Right atrium auricular region (tissue), 2 donors: ENCODE measurements at regions not wholly inside any gene's neighbourhood (a gene's known extent, or its start where the extent isn't known, plus 50 kb on each side); places are given as distances from the start of the nearest gene placed in this dataset.

ENCODE experiments used
- DNase-seq: peaks from one replicate; pipeline ENCODE4 v3.0.0-alpha.2; 2019; ENCODE audit warnings: low spot score
- H3K27ac ChIP-seq, 2 donors: fragments of 200-600 bp; sonication (generic); 1 replicate in 1 of 2; 2 replicates in 1 of 2; pipeline ENCODE4 v1.5.1; 2016 to 2019
- H3K27me3 ChIP-seq, 2 donors: fragments of 200-600 bp; sonication (generic); one replicate each; pipeline versions ENCODE4 v1.5.1 to v1.6.0; 2017 to 2019
- H3K36me3 ChIP-seq: fragments of 200-600 bp; sonication (generic); one replicate; pipeline ENCODE4 v1.5.1; 2016
- H3K4me1 ChIP-seq, 2 donors: fragments of 200-600 bp; sonication (generic); one replicate each; pipeline versions ENCODE4 v1.5.1 to v1.6.0; 2017 to 2019
- H3K4me3 ChIP-seq, 2 donors: fragments of 200-600 bp; sonication (generic); 1 replicate in 1 of 2; 2 replicates in 1 of 2; pipeline ENCODE4 v1.5.1; 2017 to 2019; ENCODE audit warnings: mild to moderate bottlenecking in 1 of 2, moderate library complexity in 1 of 2
- H3K9me3 ChIP-seq, 2 donors: fragments of 200-600 bp; sonication (generic); one replicate each; pipeline ENCODE4 v1.5.1; 2019
- TF ChIP-seq, protein P1 (sequence below), 2 donors: fragments of 200-600 bp; sonication (generic); IDR thresholded peaks; one replicate each; pipeline ENCODE4 v1.5.1; 2019; ENCODE audit warnings: antibody characterized with exemption in 2 of 2

DNA sequence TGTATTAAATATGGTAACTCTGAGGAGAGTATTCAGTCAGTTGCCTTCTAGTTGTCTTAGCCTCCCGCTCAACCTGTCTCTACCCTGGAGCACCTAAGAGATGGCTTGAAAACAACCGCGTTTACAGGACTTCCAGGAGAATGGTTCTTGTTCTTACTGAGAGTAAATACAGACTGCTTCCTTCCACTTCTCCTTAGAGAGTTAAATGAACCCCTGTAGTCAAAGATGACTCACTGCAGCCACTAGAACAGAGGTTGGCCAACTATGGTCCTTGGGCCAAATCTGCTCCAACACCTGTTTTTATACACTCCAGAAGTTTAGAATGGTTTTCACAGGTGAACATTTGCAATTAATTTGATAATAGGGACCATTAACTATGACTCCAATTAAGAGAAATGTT is 60.1 kb upstream of the ASB17 start:
- TF ChIP-seq, protein P1, sequence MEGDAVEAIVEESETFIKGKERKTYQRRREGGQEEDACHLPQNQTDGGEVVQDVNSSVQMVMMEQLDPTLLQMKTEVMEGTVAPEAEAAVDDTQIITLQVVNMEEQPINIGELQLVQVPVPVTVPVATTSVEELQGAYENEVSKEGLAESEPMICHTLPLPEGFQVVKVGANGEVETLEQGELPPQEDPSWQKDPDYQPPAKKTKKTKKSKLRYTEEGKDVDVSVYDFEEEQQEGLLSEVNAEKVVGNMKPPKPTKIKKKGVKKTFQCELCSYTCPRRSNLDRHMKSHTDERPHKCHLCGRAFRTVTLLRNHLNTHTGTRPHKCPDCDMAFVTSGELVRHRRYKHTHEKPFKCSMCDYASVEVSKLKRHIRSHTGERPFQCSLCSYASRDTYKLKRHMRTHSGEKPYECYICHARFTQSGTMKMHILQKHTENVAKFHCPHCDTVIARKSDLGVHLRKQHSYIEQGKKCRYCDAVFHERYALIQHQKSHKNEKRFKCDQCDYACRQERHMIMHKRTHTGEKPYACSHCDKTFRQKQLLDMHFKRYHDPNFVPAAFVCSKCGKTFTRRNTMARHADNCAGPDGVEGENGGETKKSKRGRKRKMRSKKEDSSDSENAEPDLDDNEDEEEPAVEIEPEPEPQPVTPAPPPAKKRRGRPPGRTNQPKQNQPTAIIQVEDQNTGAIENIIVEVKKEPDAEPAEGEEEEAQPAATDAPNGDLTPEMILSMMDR (IDR thresholded peaks at IDR 0.05): no peak
- no peak overlapping the region for H3K4me3 ChIP-seq
- H3K36me3 ChIP-seq: no peaks in the 10 kb centered on the region
- no peak for DNase-seq
- H3K27me3 ChIP-seq: no peaks in the 10 kb centered on the region
- H3K9me3 ChIP-seq: no peaks in the 10 kb centered on the region
- H3K27ac ChIP-seq: no peak overlapping the region
- H3K4me1 ChIP-seq: no peaks in the 10 kb centered on the region

DNA sequence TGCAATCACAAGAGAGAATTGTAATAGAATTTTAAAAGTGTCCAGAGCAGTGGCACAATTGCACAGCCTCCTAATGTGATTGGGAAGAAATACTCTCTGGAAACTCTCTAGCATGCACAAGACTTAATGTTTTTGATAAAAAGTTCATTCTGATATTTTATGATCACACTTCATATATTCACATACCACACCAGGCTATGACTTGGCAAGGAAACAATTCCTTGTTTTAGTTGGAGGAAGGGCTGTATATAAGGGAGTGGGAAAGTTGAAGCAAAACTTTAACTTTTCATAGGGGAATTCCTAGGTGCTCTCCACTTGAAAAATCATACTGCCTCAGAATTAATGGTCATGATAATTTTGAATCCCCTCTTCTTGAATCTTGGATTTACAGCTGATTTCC is 61.5 kb upstream of the ASB17 start:
- H3K4me1 ChIP-seq: no peaks in the 10 kb centered on the region
- H3K4me3 ChIP-seq: no peak overlapping the region
- H3K36me3 ChIP-seq: no peaks in the 10 kb centered on the region
- H3K27me3 ChIP-seq: no peaks in the 10 kb centered on the region
- TF ChIP-seq, protein P1 (IDR thresholded peaks at IDR 0.05): no peak
- H3K27ac ChIP-seq: no peak overlapping the region
- H3K9me3 ChIP-seq: no peaks in the 10 kb centered on the region
- no peak for DNase-seq

DNA sequence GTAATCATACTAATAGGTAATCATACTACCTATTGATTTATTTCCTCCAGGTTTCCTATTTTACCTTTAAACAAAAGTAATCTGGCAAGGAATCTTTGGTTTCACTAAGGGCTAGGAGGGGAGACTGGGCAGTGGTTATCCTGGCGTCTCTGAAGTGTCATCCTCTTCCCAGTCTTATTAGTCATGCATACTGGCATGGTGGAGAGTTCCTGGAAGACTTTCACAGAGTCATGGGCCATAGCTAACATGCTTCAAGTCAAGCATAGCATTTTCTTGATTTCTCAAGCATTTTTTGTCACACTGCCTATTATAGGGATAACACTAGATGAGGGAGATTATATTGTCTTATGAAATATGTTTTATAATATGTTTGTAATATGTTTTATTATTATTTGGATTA is 64.0 kb upstream of the ASB17 start:
- no peaks in the 10 kb centered on the region for H3K36me3 ChIP-seq
- H3K4me3 ChIP-seq: no peak overlapping the region
- H3K4me1 ChIP-seq: no peaks in the 10 kb centered on the region
- H3K27ac ChIP-seq: no peak overlapping the region
- DNase-seq: no peak
- H3K27me3 ChIP-seq: no peaks in the 10 kb centered on the region
- TF ChIP-seq, protein P1 (IDR thresholded peaks at IDR 0.05): no peak
- H3K9me3 ChIP-seq: no peaks in the 10 kb centered on the region

DNA sequence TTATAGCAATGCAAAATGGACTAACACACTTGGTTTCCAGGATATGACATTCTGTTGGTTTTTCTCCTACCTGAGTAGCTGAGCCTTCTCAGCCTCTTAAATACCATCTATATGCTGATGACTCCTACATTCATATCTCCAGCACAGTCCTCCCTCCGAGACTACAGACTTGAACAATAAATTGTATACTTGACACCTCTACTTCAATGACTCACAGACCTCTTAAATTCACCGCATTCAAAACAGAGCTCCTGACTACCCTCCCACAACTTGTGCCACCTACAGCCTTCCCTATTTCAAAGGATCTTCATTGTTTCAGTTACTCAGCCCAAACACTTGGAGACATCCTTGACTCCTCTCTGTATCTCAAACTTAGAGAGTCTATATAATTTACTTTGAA is 66.8 kb upstream of the ASB17 start:
- H3K27me3 ChIP-seq: no peaks in the 10 kb centered on the region

DNA sequence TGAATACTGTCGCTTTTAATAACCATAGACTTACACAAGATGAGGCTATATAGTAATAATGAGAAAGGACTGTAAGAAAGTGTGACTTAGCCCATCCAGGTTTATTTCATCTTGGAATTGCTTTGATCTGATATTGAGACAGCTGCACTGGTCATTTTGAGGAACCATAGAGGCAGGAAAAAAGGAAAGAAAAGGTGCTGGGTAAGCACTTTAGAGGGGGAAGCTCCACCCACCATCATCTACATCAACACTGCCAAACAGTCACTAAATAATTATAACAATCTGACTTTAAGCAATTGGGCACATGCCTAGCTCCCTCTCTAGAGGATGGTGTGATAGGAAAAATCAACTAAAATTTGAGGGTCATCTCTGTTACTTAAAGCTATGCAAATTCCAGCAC is 70.6 kb upstream of the ST6GALNAC3 start:
- H3K36me3 ChIP-seq: no peaks in the 10 kb centered on the region
- no peaks in the 10 kb centered on the region for H3K4me1 ChIP-seq
- no peak overlapping the region for H3K4me3 ChIP-seq
- H3K27ac ChIP-seq: no peak overlapping the region
- no peak for DNase-seq
- H3K9me3 ChIP-seq: no peaks in the 10 kb centered on the region
- H3K27me3 ChIP-seq: no peaks in the 10 kb centered on the region
- TF ChIP-seq, protein P1 (IDR thresholded peaks at IDR 0.05): no peak

More for the DNA sequence above, 66.8 kb upstream of the ASB17 start:
- Histone ChIP-seq H3K27ac (no peak overlapping the region), H3K9me3 (no peaks in the 10 kb centered on the region), H3K4me3 (no peak overlapping the region), H3K36me3 (no peaks in the 10 kb centered on the region), H3K4me1 (no peaks in the 10 kb centered on the region)
- TF ChIP-seq, protein P1 (IDR thresholded peaks at IDR 0.05): no peak
- DNase-seq: no peak

DNA sequence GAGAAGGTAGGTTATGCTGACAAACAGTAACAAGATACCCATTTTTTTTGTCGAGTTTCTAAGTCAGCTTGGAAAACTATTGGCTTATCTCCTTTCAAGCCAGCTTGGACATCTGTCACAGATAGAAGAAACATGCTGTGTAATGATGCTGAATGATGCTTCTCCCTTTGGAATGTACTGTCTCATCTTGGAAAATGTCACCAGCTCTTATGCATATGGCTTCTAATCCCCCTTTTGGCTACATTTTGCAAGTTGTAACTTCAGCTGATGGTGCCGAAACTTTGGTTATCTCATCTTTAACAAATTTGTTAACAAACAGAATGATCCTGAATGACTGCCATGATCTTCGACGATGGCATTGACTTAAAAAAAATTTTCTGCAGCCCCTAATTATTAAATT is 68.8 kb upstream of the ST6GALNAC3 start:
- TF ChIP-seq, protein P1 (IDR thresholded peaks at IDR 0.05): no peak
- H3K27me3 ChIP-seq: no peaks in the 10 kb centered on the region
- H3K9me3 ChIP-seq: no peaks in the 10 kb centered on the region
- H3K27ac ChIP-seq: no peak overlapping the region
- no peak for DNase-seq
- H3K4me3 ChIP-seq: no peak overlapping the region
- no peaks in the 10 kb centered on the region for H3K4me1 ChIP-seq
- no peaks in the 10 kb centered on the region for H3K36me3 ChIP-seq
